HCT116 (cell line): ENCODE measurements at regions not wholly inside any gene's neighbourhood (a gene's known extent, or its start where the extent isn't known, plus 50 kb on each side); places are given as distances from the start of the nearest gene placed in this dataset.

Experiments used
- ATAC-seq: fragments of 200-7000 bp; cut with Tn5 transposase; 2 replicates; pipeline ENCODE4 v1.9.1; 2020; ENCODE audit warnings: mild to moderate bottlenecking, moderate library complexity
- BruUV-seq: library from RNA; stranded (reverse); fragments of 400-500 nt; replicated peaks from 2 replicates; lab custom pipeline; 2021; lab: Mats Ljungman, UMichigan
- CTCF ChIA-PET: fragments of 300-600 bp; sonication (Branson Sonifier 250); formaldehyde crosslinking; loops from one replicate; lab custom pipeline; 2021; ENCODE audit warnings: antibody characterized with exemption; lab: Charles Lee
- POLR2A ChIA-PET: fragments of 300-600, 350-600 bp; sonication (Branson Sonifier 250); formaldehyde crosslinking; loops from one replicate; lab custom pipeline; 2021; ENCODE audit warnings: antibody characterized with exemption; lab: Charles Lee
- RAD21 ChIA-PET, 2 experiments: fragments of 300-600 bp; sonication (Branson Sonifier 250); formaldehyde crosslinking; loops; one replicate each; lab custom pipeline; 2023; ENCODE audit warnings: low total read pairs in 2 of 2; ENCODE audit not compliant: uncharacterized antibody in 2 of 2, unreplicated experiment in 2 of 2, low non-redundant PET in 1 of 2; lab: Charles Lee
- DNase-seq: peaks from one replicate; pipeline ENCODE4 v3.0.0-alpha.2; 2010; ENCODE audit warnings: low read depth, low spot score
- H2AFZ ChIP-seq: fragments of 200-600 bp; shearing (Covaris generic), sonication (generic); 2 replicates; pipeline ENCODE4 v1.6.1; 2017; ENCODE audit warnings: low read depth, mixed run types, mixed read lengths, antibody characterized with exemption, low read length; ENCODE audit not compliant: poor library complexity, severe bottlenecking
- H3K27ac ChIP-seq: 2 replicates; pipeline ENCODE4 v1.5.1; 2012; ENCODE audit warnings: low read depth, low read length
- H3K27me3 ChIP-seq: fragments of 200-600 bp; sonication (generic); 2 replicates; pipeline ENCODE4 v1.6.1; 2016; ENCODE audit warnings: mixed run types, low read length, mixed read lengths; ENCODE audit not compliant: insufficient read depth
- H3K36me3 ChIP-seq, 2 experiments: fragments of 200-500 bp in 1 of 2; fragments of 200-600 bp in 1 of 2; sonication (Bioruptor generic) in 1 of 2; sonication (generic) in 1 of 2; 2 replicates each; pipeline versions ENCODE4 v1.5.1 to v1.6.1; 2014 to 2016; ENCODE audit warnings: low read length in 2 of 2, inconsistent platforms in 1 of 2, mixed read lengths in 1 of 2, mixed run types in 1 of 2; ENCODE audit not compliant: insufficient read depth in 2 of 2, control insufficient read depth in 1 of 2
- H3K4me1 ChIP-seq, 2 experiments: fragments of 200-600 bp in 1 of 2; sonication (generic) in 1 of 2; 2 replicates each; pipeline versions ENCODE4 v1.5.1 to v1.6.1; 2012 to 2017; ENCODE audit warnings: low read length in 2 of 2, inconsistent platforms in 1 of 2, mild to moderate bottlenecking in 1 of 2, mixed read lengths in 1 of 2, mixed run types in 1 of 2, moderate library complexity in 1 of 2; ENCODE audit not compliant: insufficient read depth in 2 of 2, control insufficient read depth in 1 of 2
- H3K4me2 ChIP-seq: fragments of 200-600 bp; sonication (generic); 2 replicates; pipeline ENCODE4 v1.6.1; 2017; ENCODE audit warnings: mixed run types, low read length, mixed read lengths
- H3K4me3 ChIP-seq, 2 experiments: fragments of 200-600 bp in 1 of 2; sonication (generic) in 1 of 2; replicated peaks in 1 of 2; 2 replicates each; pipeline ENCODE4 v1.5.1; 2011 to 2016; ENCODE audit warnings: low read length in 2 of 2, control low read depth in 1 of 2, low read depth in 1 of 2, mild to moderate bottlenecking in 1 of 2, mixed read lengths in 1 of 2, mixed run types in 1 of 2
- H3K79me2 ChIP-seq: fragments of 200-600 bp; sonication (generic); 2 replicates; pipeline ENCODE4 v1.6.1; 2017; ENCODE audit warnings: mild to moderate bottlenecking, mixed run types, low read length, moderate library complexity, mixed read lengths; ENCODE audit not compliant: insufficient read depth
- H3K9ac ChIP-seq: fragments of 200-600 bp; sonication (generic); 2 replicates; pipeline ENCODE4 v1.6.1; 2016; ENCODE audit warnings: low read length, mixed read lengths
- H3K9me2 ChIP-seq: fragments of 200-600 bp; sonication (generic), shearing (Covaris generic); 2 replicates; pipeline ENCODE4 v1.6.1; 2017; ENCODE audit warnings: mixed run types, mild to moderate bottlenecking, moderate library complexity; ENCODE audit not compliant: insufficient read depth
- H3K9me3 ChIP-seq, 2 experiments: fragments of 200-500 bp in 1 of 2; fragments of 200-600 bp in 1 of 2; sonication (Bioruptor generic) in 1 of 2; sonication (generic) in 1 of 2; 2 replicates each; pipeline ENCODE4 v1.6.1; 2014 to 2017; ENCODE audit warnings: low read length in 2 of 2, mixed read lengths in 2 of 2, inconsistent platforms in 1 of 2, low read depth in 1 of 2, mild to moderate bottlenecking in 1 of 2, mixed run types in 1 of 2, moderate library complexity in 1 of 2; ENCODE audit not compliant: control insufficient read depth in 1 of 2, insufficient read depth in 1 of 2
- H4K20me1 ChIP-seq: fragments of 200-600 bp; sonication (generic), shearing (Covaris generic); 2 replicates; pipeline ENCODE4 v1.6.1; 2017; ENCODE audit warnings: mixed run types, mild to moderate bottlenecking, moderate library complexity; ENCODE audit not compliant: insufficient read depth
- CEBPB ChIP-seq: IDR thresholded peaks from 2 replicates; pipeline ENCODE4 v1.6.1; 2012; ENCODE audit warnings: low read depth
- CTCF ChIP-seq, 3 experiments: fragments of 200-600 bp in 1 of 3; sonication (generic) in 1 of 3; IDR thresholded peaks in 2 of 3; conservative IDR thresholded peaks in 1 of 3; 2 replicates each; pipeline ENCODE4 v1.5.1; 2012 to 2017; ENCODE audit warnings: low read depth in 2 of 3, low read length in 2 of 3, antibody characterized with exemption in 1 of 3, borderline replicate concordance in 1 of 3, control low read depth in 1 of 3, mild to moderate bottlenecking in 1 of 3, mixed read lengths in 1 of 3, mixed run types in 1 of 3, moderate library complexity in 1 of 3; ENCODE audit not compliant: insufficient read depth in 1 of 3
- ELF1 ChIP-seq: IDR thresholded peaks from 2 replicates; pipeline ENCODE4 v1.6.1; 2012; ENCODE audit warnings: low read depth, borderline replicate concordance
- JUND ChIP-seq: IDR thresholded peaks from 2 replicates; pipeline ENCODE4 v1.6.1; 2012
- SIN3A ChIP-seq: IDR thresholded peaks from 2 replicates; pipeline ENCODE4 v1.6.1; 2012; ENCODE audit warnings: low read depth
- YY1 ChIP-seq: IDR thresholded peaks from 2 replicates; pipeline ENCODE4 v1.6.1; 2011; ENCODE audit warnings: low read length, low read depth, moderate library complexity, mild to moderate bottlenecking; ENCODE audit not compliant: insufficient replicate concordance; ENCODE audit errors: extremely low read depth
- ZFX ChIP-seq: fragments of 450-650 bp; IDR thresholded peaks from 2 replicates; pipeline ENCODE4 v1.6.1; 2017
- ZNF274 ChIP-seq: fragments of 200-500 bp; sonication (Bioruptor generic); IDR thresholded peaks from 2 replicates; pipeline ENCODE4 v1.6.1; 2014; ENCODE audit warnings: mild to moderate bottlenecking, low read depth, low read length, inconsistent platforms
- intact Hi-C: fragments of 100-400 bp; cut with micrococcal nuclease; formaldehyde crosslinking; loops from 2 replicates; pipeline ENCODE4 v1.10.0; 2022
- TF ChIP-seq, protein P1 (sequence below): IDR thresholded peaks from 2 replicates; pipeline ENCODE4 v1.6.1; 2012

DNA sequence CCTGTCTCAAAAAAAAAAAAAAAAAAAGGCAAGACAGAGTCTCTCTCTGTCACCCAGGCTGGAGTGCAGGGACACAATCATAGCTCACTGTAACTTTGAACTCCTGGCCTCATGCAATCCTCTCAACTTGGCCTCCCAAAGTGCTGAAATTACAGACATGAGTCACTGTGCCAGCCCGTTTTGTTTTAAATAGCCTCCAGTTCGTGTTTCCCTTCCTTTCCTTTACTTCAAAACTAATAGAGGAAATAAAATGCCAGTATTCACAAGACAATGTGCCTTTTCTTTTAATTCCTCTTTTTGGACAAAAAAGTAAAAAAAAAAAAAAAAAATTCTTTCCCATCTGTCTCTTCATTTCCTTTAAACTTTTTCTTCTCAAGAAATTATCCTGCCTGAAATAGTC lies 54.5 kb upstream of the ACMSD start:
- no peaks in the 10 kb centered on the region for H3K9me3 ChIP-seq
- no peak for DNase-seq
- no peak overlapping the region for H3K9ac ChIP-seq
- H4K20me1 ChIP-seq, result no peaks in the 10 kb centered on the region
- CTCF ChIA-PET, result interaction anchor here (2.0 kb wide), 1 partner anchor 114 kb away, joined by 14 read pairs; no protein-coding TSS in a partner anchor
- no peak overlapping the region for H3K27ac ChIP-seq
- TF ChIP-seq, protein P1, sequence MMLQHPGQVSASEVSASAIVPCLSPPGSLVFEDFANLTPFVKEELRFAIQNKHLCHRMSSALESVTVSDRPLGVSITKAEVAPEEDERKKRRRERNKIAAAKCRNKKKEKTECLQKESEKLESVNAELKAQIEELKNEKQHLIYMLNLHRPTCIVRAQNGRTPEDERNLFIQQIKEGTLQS, result no peak
- no peak for TF ChIP-seq JUND
- no peak for TF ChIP-seq YY1
- TF ChIP-seq ZFX, result no peak
- TF ChIP-seq ZNF274, result no peak
- no peak for TF ChIP-seq ELF1
- TF ChIP-seq SIN3A, result no peak
- no peak for TF ChIP-seq CEBPB
- no peak for TF ChIP-seq CTCF (IDR thresholded peaks at IDR 0.05 in 2 of 3, conservative IDR thresholded peaks at IDR 0.05 in 1 of 3; ENCODE audit: borderline replicate concordance in 1 of 3, insufficient read depth in 1 of 3, low read depth in 2 of 3, low read length in 2 of 3)
- H3K4me1 ChIP-seq, result no peaks in the 10 kb centered on the region
- no TSS peak for BruUV-seq
- H3K36me3 ChIP-seq, result no peaks in the 10 kb centered on the region
- H3K9me2 ChIP-seq, result no peaks in the 10 kb centered on the region
- no peak for ATAC-seq
- H3K79me2 ChIP-seq, result no peaks in the 10 kb centered on the region
- no peak overlapping the region for H3K4me3 ChIP-seq
- H2AFZ ChIP-seq, result no peak overlapping the region
- no peak overlapping the region for H3K4me2 ChIP-seq
- intact Hi-C loops, result loop anchor here (1.0 kb wide), 1 partner anchor 114 kb away; no protein-coding TSS in a partner anchor
- no peaks in the 10 kb centered on the region; the same call in 1 of the 2 replicates for H3K27me3 ChIP-seq
- RAD21 ChIA-PET, result no interaction called here
- POLR2A ChIA-PET, result no interaction called here
